T-helper 1 cell treated with Interleukin-12 subunit alpha and Interleukin-12 subunit beta and Interleukin-4 antibody, amounts not matched to agents 30 ng/mL and 1 ng/mL, for 36 hours (primary cell): ENCODE measurements at regions not wholly inside any gene's neighbourhood (a gene's known extent, or its start where the extent isn't known, plus 50 kb on each side); places are given as distances from the start of the nearest gene placed in this dataset.
"Not testable (repeated sequence)": the region's sequence is repeated elsewhere in the genome, so short reads cannot be mapped to it uniquely, and the experiment has no call there.

Source experiments
- intact Hi-C: fragments of 100-400 bp; cut with micrococcal nuclease; formaldehyde crosslinking; loops from one replicate; pipeline ENCODE4 v1.15.1; 2024

DNA sequence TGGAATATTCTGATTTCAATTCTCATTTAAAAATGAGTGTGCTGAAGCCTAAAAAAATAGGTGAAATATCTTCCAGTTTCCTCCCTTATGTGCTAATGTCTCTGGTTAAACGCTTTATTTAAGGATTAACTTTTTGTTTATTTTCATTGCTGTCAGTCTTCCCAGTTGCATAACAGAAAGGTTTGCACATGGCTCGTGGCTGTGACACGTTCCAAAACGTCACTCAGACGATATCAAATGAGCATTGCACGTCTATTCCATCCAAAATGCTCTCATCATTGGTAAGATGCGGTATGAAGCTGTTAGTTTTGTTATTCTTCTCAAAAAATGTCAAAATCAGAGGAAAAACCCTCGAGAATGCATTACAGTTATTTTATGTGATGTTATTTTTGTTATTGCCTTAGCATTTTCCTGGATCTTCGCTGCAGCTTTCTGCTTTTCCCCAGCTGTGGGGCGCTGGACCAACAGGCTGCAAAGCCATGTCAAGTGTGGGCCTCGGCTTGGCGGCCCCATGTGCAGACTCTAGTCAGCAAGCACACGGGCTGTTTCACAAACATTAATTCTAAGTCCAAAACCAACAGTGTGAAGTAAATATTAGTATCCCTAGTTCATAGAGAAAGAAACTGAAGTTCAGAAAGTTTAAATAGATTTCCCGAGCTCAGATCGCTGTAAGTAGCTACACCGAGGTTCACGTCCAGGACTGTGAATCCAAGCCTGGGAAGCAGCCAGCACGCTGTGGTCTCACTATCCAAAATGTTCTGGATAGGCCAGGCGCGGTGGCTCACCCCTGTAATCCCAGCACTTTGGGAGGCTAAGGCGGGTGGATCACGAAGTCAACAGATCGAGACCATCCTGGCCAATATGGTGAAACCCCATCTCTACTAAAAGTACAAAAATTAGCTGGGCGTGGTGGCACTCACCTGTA is 793.4 kb upstream of the FRG1 start:
- intact Hi-C loops, result no loop called here

DNA sequence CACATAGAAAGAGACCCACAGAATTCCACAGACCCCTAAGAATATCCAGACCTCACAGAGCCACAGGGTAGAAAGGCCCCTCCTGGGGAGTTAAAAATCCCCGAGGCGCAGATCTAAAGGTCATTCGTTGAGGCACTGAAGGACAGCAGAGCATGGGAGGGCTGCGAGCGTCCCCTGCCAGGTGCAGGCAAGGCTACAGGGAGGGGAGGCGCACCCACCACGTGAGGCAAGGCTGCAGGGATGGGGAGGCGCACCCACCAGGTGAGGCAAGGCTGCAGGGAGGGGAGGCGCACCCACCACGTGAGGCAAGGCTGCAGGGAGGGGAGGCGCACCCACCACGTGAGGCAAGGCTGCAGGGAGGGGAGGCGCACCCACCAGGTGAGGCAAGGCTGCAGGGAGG is 785.6 kb upstream of the FRG1 start:
- intact Hi-C loops, result not testable (repeated sequence)

DNA sequence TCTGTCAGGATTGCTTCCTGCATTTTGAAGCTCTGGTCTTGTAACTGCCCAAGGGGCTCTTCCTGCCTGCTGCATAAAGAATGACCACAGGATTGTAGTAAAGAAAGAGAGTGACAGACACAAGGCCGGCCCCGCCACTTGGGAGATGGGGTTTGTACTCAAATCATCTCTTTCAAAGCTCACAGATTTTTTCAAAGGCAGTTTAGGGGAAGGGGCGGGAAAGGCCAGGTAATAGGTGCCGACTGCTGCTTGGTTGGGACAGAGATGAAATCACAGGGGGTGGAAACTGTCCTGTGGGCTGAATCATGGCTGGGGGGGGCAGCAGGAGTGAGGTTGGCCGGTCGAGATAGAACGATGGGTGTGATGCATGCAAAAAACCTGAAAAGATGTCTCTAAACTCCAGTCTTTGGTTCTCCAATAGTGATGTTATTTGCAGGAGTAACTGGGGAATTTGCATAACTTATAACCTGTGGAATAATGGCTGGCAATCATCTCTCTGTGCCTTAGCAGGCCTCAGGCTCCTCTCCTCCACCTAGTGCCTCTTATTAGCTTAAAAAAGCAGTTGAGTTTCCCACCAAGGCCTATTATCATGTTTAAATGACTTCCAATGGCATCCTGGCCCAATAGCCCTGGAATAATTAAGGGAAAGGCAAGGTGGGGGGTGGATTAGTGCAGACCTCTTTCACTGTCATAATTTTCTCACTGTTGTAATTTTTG is 778.4 kb upstream of the FRG1 start:
- intact Hi-C loops, result no loop called here

DNA sequence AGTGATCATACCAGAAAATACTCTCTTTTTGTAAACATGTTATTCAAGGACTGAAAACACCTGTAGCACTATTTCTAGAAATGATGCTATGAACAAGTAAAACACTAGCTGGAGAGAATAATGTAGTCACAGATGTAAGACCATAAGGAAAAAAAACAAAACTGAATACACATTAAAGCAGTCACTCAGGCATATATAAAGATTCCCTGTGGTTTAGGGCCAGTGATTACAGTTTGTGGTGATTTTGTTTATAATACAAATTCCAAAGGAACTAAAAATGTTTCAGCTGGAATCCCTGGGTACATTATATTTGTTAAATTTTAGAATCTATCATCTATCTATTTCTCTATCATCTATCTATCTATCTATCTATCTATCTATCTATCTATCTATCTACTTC is 777.8 kb upstream of the FRG1 start:
- intact Hi-C loops, result no loop called here

DNA sequence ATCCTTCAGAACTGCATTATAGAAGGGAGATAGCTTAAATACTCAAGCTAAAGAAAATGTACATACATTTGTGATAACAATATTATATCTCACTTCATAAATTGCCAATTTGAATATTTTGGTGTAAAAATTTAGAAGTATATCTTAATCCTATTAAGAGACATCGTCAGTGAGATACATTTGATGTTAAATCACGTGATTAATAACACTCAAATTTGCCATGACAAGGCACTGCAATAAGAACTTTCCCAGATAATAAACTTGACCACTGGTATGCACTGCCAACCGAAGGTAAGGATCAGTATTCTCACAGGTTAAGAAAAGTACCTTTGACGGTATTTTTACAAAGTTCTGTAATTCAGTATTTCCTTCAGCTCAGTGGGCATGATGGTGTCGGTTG is 764.7 kb upstream of the FRG1 start:
- intact Hi-C loops, result no loop called here

DNA sequence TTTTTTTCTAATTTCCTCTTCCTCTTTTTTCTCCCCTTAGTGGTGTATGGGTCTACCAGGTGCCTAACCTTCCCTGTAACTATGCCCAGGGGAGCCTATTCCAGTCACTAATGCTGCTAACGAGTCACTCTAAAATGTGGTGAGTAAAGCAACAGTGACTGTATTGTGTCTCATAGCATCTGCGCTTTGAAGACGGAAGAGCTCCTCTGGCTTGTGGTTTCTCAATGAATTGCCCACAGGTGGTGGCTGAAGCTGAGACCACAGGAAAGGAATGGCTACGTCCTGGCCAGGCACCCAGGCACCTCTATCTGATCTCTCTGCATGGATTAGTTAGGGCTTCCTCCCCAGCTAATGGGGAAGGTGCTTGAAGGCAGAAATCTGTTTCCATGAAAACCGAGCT is 763.5 kb upstream of the FRG1 start:
- intact Hi-C loops, result no loop called here

DNA sequence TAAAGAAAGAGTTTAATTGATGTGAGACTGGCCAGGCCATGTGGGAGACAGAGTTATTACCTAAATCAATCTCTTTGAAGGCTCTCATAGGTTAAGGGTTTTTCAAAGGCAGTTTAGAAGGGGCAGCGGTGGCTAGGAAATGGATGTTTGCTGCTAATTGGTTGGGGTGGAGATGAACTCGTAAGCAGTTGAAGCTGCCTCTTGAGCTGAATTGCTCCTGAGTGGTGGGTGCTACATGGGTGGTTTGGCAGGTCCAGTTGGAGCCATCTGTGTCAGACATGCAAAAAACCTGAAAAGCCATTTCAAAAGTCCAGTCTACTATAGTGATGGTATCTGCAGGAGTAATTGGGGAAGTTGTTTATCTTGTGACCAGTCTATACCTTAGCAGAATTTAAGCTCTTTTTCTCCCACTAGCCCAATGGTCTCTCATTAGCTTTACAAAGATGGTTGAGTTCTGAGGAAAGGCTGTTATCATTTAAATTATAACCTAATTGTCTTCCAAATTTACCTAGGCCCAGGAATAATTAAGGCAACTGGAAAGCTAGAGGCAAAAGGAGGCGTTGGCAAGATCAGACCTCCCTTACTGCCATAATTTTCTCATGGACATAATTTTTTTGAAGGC is 762.4 kb upstream of the FRG1 start:
- intact Hi-C loops, result no loop called here

DNA sequence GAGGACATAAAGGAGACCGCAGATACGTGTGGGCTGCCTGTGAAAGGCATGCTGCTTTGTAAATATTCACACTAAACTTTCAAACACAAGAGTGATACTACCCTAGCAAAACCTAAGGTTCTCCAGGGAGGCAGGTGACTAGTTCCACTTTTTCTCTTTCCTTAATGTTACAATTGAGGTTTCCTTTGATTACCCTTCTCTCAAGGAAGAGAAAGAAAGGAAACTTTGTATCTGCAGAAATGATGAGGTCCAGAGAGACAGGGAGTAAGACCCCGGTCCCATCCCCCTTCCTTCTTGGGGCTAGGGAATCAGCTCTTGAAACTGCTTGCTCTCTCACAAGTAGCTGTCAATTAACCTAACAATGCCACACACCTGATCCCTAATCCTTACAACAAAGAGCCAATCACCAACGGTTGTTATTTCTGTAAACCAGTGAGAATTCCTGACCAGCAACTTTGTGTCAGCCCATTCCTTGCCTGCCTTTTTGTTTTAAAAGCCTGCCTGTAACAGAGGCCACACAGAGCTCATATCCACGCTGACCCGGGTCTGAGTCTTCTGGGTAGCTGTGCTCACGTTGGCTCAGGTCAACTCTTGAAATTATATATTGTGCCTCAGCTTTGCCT is 754.8 kb upstream of the FRG1 start:
- intact Hi-C loops, result no loop called here

DNA sequence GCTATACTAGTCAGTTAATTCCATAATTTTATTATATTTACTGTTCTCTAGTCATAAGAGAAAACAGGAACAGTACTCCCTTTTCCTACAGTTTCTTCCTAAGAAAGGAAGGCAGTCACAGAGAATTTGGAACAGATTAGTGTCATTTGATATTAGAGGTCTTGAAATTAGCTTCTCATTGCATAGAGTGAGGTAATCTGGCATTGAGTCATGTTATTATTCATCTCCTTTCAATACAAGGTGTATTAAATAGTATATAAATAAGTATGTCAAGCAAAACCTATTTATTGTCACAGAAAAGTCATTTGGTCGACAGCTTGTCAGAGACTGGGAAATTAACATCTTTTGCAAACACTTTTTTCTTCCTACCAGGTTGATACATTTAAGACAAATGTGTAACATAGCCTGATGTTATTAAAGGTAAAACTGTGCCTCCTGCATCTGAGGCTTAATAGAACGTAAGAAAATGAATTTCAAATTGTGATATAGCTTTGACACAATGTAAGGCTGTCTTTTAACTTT is 753.1 kb upstream of the FRG1 start:
- intact Hi-C loops, result no loop called here

DNA sequence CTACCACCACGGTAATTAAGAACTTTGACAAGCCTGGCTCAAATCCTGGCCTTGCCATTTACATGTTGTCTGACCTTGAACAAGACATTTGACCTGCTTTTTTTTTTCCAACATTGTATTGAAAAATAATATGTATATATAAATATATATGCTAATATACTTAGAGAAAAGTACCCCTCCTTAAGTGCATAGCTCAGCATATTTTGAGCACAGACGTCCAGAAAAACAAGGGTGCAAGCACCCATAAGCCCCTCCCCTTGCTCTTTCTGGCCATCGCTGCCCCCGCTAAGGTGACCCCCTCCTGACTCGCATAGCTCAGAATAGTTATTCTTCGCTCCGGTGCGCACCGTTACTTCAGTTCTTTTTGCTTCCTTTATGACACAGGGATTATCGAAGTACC is 742.0 kb upstream of the FRG1 start:
- intact Hi-C loops, result no loop called here

DNA sequence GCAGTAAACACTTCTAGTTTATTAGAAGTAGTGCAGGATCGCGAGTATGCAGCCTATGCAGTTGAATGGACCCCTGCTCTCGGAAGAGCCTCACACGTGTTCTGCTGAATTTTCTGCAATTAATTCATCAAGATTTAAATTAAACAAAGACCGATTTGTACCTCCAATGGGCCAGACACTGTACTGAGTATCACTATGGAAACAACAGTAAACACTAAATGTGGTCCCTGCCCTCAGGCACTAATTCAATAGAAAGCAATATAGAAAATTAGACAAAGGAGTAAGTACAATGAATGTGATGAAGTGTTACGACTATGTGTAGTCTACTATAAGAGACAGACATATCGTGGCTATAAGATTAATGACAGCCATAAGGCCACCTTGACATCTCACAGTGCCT is 740.3 kb upstream of the FRG1 start:
- intact Hi-C loops, result loop anchor here (10.0 kb wide), 1 partner anchor 594 kb away; no protein-coding TSS in a partner anchor

DNA sequence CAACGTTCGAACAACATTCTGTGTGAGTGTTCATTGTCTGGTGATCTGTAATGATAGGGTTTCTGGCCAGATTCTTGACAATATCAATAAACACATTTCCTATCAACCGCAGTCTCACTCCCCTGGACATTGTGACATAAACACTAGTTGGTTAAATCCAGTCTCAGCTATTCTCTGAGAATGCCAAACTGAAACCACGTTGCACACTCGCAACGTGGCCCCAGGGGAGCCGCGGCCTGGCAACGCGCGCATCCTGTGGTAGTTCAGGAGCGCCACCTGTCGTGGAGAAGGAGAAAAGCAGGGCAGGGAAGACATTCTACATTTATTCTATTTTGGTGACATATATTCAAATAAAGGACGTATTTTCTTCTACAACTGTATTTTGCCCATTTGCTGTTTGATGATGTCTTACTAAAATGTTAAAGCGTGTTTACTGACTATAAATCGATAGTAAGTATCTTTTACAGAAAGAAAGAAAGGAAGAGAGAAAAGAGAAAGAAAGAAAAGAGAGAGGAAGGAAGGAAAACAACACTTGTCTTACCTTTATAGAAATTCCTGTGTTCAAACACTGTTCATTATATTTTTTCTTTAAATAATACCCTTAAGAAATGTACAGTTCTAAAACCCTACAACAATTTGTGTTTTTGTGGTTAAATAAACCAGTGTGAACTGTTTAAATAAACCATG is 738.3 kb upstream of the FRG1 start:
- intact Hi-C loops, result loop anchor here (1.0 to 10.0 kb wide), 2 partner anchors 592 to 1596 kb away; no protein-coding TSS in a partner anchor

DNA sequence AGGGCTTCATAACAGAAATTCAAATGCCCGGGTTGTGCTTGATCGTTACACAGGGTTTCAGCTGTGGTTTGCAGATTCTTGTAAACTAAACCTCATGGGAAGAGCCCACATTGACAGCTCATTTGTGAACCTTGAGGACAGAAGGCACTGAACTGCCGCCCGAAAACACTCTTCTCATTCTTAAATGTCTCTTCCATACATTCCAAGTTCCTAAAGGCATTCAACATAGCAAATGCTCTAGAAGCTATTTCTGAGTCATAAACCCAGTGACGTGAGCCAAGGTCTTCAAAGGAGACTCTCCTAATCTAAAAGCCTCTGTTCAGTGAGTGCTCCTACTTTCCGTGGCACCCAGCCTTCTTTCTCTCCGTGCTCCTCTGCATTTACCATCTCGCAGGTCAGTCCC is 737.8 kb upstream of the FRG1 start:
- intact Hi-C loops, result loop anchor here (1.0 to 10.0 kb wide), 2 partner anchors 592 to 1597 kb away; no protein-coding TSS in a partner anchor

DNA sequence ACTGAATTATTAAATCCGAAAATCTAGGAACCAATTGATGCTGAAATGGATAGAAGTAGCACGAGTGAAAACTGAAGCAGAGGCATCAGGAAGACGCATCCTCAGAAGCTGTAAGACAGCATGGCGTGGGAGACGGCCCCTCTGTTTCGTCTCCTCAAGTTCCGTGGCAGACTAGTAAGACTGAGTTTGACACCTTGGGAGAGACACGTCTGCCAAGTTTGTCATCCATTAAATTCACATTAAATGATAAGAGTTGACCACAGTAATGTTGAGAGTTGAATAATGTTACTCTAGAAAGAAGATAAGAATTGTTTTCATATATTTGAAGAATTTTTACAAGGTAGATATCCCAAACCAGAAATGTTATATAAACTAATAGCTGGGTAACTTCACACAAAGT is 736.1 kb upstream of the FRG1 start:
- intact Hi-C loops, result loop anchor here (10.0 kb wide), 1 partner anchor 590 kb away; no protein-coding TSS in a partner anchor

DNA sequence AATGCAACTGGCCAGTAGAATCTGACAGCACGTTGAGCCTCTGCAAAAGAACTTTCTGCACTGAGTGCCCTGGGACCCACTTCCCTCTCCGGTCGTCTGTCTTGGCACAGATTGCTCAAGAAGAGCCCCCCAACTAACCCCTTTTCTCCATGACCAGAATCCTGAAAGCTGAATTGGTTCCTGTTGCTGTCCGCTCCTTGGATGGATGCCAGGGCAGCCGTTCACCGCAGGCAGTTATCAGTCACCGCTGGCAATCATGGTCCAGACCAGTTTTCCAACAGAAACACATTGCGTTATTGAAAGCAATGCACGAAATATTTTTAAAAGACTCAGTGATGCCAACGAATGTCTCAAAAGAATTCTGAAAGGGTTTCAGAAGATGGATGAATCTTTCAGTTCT is 733.7 kb upstream of the FRG1 start:
- intact Hi-C loops, result loop anchor here (10.0 kb wide), 1 partner anchor 588 kb away; no protein-coding TSS in a partner anchor

DNA sequence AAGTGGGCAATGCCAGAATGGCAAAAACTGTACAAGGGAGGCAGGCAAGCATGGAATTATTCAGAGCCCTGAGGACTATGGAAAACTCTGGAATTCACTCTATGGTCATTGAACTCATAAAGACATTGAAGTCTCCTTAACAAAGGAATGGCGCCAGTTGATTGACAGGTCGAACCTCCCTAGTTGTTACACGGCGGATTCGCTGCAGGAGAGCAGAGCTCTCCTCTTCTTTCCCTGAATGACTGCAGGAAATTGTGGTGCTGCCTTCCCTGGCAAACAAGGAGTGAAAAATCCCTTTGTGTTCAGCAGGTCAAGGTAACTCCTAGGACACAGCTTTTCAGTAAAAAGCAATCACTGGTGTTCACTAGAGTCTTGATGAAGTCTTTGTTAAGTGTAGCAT is 732.8 kb upstream of the FRG1 start:
- intact Hi-C loops, result loop anchor here (10.0 kb wide), 1 partner anchor 587 kb away; no protein-coding TSS in a partner anchor

DNA sequence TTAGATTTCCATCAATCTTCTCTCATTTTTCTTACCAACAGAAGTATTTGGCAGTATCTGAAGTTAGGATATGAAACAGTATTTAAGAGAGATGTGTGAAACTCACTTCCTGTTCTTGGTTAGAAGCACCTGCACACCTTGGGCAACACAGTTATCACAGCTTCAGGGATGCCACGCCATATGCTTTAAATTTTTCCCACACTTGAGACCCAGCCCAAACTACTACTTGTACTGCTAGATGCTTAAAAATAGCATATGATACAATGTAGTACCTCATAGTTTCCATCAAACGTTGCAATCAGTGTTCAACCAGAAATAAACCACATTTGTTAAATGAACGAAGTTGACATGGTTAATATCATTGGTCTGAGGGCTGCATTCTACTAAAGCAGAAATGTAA is 725.1 kb upstream of the FRG1 start:
- intact Hi-C loops, result no loop called here

DNA sequence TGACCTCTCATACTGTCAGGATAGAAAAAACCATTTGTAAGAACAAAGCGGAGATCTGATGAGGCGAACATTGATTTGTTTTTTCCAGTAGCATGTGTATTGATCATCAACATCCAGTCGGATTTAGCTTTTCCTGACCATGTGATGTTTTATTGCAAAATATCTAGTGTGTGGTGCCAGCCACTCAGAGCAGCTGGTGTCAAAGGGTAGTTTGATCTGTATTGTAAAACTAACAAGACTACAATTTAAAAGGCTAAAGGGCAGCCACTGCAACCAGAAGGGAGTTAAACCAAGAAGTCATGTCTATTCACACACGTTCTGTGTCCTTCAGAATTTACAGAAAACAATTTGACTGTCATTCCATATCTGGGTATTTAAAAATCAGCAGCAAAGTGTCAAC is 719.0 kb upstream of the FRG1 start:
- intact Hi-C loops, result no loop called here

DNA sequence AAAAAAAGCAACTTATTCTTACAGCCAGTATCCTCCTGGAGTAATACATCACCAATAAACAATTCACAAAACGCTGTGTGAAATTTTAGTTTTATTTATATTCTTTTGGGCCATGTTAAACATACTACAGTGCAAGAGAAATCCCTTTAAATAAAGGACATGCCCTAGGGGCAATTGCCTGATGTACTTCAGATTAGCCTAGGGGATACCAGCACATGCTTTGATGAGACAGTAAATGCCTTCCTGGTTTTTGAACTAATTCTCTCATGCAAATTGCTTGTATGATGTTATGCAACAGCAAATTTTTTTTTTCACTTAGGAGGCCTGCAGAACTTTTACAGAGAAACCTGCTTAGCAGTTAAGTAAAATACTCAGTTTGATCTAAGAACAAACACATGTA is 711.9 kb upstream of the FRG1 start:
- intact Hi-C loops, result no loop called here

DNA sequence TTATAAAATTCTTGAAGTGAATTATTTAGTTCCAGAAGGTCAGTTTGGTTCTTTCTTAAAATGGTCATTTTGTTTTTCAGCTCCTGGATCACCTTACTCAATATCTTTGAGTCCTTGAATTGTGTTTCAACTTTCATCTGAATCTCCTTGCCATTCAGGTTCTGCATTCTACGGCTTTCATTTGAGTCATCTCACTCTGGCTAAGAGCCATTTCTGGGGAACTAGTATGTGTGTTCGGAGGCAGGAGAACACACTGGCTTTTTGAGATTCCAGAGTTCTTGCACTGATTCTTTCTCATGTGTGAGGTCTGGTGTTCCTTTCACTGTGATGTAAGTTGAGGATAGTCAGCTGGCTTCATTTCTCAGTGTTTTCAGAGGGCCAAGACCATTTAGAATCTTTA is 708.4 kb upstream of the FRG1 start:
- intact Hi-C loops, result no loop called here

DNA sequence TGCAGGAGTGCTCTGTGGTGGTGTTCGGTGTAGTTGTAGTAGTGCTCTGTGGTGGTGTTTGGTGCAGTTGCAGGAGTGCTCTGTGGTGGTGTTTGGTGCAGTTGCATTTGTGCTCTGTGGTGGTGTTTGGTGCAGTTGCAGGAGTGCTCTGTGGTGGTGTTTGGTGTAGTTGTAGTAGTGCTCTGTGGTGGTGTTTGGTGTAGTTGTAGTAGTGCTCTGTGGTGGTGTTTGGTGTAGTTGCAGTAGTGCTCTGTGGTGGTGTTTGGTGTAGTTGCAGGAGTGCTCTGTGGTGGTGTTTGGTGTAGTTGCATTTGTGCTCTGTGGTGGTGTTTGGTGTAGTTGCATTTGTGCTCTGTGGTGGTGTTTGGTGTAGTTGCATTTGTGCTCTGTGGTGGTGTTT is 706.9 kb upstream of the FRG1 start:
- intact Hi-C loops, result not testable (repeated sequence)
